ENCODE measurements at regions not wholly inside any gene's neighbourhood (a gene's known extent, or its start where the extent isn't known, plus 50 kb on each side); places are given as distances from the start of the nearest gene placed in this dataset.

GRCh38 chr2:157076526-157077161 is 180.9 kb upstream of the GALNT5 start:
- TF ChIP-seq MYC (IDR thresholded peaks at IDR 0.05; ENCODE audit: borderline replicate concordance, low read length) (no peak), CHD4 (IDR thresholded peaks at IDR 0.05; ENCODE audit: borderline replicate concordance) (no peak), BCL3 (IDR thresholded peaks at IDR 0.05) (no peak), FOSL2 (IDR thresholded peaks at IDR 0.05) (no peak), FOSL2 (CRISPR knock-in tag; IDR thresholded peaks at IDR 0.05) (no peak)
- TF ChIP-seq, protein P1, sequence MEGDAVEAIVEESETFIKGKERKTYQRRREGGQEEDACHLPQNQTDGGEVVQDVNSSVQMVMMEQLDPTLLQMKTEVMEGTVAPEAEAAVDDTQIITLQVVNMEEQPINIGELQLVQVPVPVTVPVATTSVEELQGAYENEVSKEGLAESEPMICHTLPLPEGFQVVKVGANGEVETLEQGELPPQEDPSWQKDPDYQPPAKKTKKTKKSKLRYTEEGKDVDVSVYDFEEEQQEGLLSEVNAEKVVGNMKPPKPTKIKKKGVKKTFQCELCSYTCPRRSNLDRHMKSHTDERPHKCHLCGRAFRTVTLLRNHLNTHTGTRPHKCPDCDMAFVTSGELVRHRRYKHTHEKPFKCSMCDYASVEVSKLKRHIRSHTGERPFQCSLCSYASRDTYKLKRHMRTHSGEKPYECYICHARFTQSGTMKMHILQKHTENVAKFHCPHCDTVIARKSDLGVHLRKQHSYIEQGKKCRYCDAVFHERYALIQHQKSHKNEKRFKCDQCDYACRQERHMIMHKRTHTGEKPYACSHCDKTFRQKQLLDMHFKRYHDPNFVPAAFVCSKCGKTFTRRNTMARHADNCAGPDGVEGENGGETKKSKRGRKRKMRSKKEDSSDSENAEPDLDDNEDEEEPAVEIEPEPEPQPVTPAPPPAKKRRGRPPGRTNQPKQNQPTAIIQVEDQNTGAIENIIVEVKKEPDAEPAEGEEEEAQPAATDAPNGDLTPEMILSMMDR (IDR thresholded peaks at IDR 0.05), result no peak

Measured in A549 (cell line).